ENCODE measurements at regions not wholly inside any gene's neighbourhood (a gene's known extent, or its start where the extent isn't known, plus 50 kb on each side); places are given as distances from the start of the nearest gene placed in this dataset.

DNA sequence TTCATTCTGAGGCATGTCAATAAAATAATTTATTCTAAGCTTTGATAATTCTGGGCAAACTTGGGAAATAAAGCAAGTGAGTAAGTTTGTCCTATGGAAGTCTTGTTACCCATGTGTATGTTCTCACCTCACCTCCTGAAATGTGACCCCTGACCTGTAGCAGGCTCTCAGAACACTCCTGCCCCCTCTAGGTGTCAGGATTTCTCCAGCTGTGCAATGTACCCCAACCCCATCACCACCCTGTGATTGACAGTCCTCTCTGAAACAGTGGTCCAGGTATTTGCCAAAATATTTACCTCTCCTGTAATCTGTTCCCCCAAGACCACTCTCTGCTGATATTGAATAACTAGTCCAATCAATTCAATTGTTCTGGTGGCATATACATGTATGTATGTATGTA is 122.6 kb upstream of the PTER start:
- no peak overlapping the region for H3K27ac ChIP-seq (replicated peaks)
- DNase-seq (ENCODE audit: low read depth in 1 of 2, low spot score in 1 of 2), result no peak
- TF ChIP-seq GABPA (IDR thresholded peaks at IDR 0.05; ENCODE audit: low read depth) (no peak), POLR2AphosphoS5 (IDR thresholded peaks at IDR 0.05; ENCODE audit: low read depth) (no peak), SPI1 (IDR thresholded peaks at IDR 0.05; ENCODE audit: borderline replicate concordance, low read depth) (no peak)
- TF ChIP-seq, protein P1, sequence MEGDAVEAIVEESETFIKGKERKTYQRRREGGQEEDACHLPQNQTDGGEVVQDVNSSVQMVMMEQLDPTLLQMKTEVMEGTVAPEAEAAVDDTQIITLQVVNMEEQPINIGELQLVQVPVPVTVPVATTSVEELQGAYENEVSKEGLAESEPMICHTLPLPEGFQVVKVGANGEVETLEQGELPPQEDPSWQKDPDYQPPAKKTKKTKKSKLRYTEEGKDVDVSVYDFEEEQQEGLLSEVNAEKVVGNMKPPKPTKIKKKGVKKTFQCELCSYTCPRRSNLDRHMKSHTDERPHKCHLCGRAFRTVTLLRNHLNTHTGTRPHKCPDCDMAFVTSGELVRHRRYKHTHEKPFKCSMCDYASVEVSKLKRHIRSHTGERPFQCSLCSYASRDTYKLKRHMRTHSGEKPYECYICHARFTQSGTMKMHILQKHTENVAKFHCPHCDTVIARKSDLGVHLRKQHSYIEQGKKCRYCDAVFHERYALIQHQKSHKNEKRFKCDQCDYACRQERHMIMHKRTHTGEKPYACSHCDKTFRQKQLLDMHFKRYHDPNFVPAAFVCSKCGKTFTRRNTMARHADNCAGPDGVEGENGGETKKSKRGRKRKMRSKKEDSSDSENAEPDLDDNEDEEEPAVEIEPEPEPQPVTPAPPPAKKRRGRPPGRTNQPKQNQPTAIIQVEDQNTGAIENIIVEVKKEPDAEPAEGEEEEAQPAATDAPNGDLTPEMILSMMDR (IDR thresholded peaks at IDR 0.05; ENCODE audit: insufficient read depth, low read length), result no peak
- TF ChIP-seq, protein P2, sequence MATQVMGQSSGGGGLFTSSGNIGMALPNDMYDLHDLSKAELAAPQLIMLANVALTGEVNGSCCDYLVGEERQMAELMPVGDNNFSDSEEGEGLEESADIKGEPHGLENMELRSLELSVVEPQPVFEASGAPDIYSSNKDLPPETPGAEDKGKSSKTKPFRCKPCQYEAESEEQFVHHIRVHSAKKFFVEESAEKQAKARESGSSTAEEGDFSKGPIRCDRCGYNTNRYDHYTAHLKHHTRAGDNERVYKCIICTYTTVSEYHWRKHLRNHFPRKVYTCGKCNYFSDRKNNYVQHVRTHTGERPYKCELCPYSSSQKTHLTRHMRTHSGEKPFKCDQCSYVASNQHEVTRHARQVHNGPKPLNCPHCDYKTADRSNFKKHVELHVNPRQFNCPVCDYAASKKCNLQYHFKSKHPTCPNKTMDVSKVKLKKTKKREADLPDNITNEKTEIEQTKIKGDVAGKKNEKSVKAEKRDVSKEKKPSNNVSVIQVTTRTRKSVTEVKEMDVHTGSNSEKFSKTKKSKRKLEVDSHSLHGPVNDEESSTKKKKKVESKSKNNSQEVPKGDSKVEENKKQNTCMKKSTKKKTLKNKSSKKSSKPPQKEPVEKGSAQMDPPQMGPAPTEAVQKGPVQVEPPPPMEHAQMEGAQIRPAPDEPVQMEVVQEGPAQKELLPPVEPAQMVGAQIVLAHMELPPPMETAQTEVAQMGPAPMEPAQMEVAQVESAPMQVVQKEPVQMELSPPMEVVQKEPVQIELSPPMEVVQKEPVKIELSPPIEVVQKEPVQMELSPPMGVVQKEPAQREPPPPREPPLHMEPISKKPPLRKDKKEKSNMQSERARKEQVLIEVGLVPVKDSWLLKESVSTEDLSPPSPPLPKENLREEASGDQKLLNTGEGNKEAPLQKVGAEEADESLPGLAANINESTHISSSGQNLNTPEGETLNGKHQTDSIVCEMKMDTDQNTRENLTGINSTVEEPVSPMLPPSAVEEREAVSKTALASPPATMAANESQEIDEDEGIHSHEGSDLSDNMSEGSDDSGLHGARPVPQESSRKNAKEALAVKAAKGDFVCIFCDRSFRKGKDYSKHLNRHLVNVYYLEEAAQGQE (IDR thresholded peaks at IDR 0.05; ENCODE audit: insufficient replicate concordance, low read depth), result no peak
- no peaks in the 10 kb centered on the region for H3K27me3 ChIP-seq (ENCODE audit: insufficient read depth, poor library complexity, severe bottlenecking)
- no peak overlapping the region for H3K4me3 ChIP-seq (replicated peaks; ENCODE audit: insufficient read depth, low read length)

DNA sequence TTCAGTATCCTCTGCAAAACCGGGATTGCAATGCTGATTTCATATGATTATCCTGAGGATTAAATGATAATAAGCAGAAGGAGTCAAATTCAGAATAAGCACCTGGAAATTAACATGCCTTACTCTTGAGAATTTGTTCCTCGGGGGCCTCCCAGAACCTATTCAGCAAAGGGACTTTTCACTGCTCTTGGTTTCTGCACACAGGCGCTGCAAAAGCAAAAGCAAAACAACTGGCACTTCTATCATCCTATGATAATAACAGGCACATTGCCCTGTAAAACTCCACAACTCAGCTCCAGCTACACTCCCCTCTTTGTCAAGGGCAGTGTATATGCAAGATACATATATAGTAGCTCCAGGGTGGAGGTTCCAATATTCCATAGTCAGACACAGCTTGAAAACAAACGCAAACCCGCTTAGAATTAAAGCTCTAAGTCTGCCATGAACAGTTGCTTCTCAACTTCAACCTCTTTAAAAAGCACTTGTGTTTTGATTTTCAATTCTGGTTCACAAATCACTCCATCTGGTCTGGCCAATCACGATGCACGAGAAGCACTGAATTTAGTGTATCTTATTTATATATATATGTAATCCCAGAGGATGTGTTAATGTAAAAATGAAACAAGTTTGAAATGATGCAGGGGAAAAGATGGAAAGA is 119.9 kb upstream of the PTER start:
- DNase-seq (ENCODE audit: low read depth in 1 of 2, low spot score in 1 of 2), result no peak
- Histone ChIP-seq H3K27ac (replicated peaks) (no peak overlapping the region), H3K27me3 (ENCODE audit: insufficient read depth, poor library complexity, severe bottlenecking) (no peaks in the 10 kb centered on the region), H3K4me3 (replicated peaks; ENCODE audit: insufficient read depth, low read length) (no peak overlapping the region)
- TF ChIP-seq SPI1 (IDR thresholded peaks at IDR 0.05; ENCODE audit: borderline replicate concordance, low read depth) (no peak), GABPA (IDR thresholded peaks at IDR 0.05; ENCODE audit: low read depth) (no peak), POLR2AphosphoS5 (IDR thresholded peaks at IDR 0.05; ENCODE audit: low read depth) (no peak)
- TF ChIP-seq, protein P1 (IDR thresholded peaks at IDR 0.05; ENCODE audit: insufficient read depth, low read length), result no peak

DNA sequence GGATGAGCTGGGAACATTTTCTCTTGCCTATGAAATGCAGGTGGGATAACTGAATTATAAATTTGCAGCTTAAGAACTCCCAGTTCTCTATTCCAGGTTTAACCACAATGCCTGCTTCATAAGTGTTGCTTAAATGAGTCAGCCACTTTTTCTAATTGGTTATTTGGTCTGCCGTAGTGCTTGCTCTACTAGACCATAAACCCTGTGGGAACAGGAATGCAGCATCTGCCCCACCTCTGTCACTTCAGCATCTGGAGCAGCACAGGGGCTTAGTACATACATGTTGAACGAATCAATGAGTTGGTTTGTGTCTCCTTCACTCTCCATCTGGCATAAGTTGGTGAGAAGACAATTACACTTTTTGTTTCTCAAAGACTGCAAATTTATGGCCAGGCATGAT is 95.2 kb upstream of the PTER start:
- no peak overlapping the region for H3K4me3 ChIP-seq (replicated peaks; ENCODE audit: insufficient read depth, low read length)
- no peak for DNase-seq (ENCODE audit: low read depth in 1 of 2, low spot score in 1 of 2)
- no peak overlapping the region for H3K27ac ChIP-seq (replicated peaks)
- TF ChIP-seq, protein P2 (IDR thresholded peaks at IDR 0.05; ENCODE audit: insufficient replicate concordance, low read depth), result no peak
- TF ChIP-seq SPI1 (IDR thresholded peaks at IDR 0.05; ENCODE audit: borderline replicate concordance, low read depth) (no peak), GABPA (IDR thresholded peaks at IDR 0.05; ENCODE audit: low read depth) (no peak), POLR2AphosphoS5 (IDR thresholded peaks at IDR 0.05; ENCODE audit: low read depth) (no peak)
- TF ChIP-seq, protein P1 (IDR thresholded peaks at IDR 0.05; ENCODE audit: insufficient read depth, low read length), result no peak
- H3K27me3 ChIP-seq (ENCODE audit: insufficient read depth, poor library complexity, severe bottlenecking), result no peaks in the 10 kb centered on the region

DNA sequence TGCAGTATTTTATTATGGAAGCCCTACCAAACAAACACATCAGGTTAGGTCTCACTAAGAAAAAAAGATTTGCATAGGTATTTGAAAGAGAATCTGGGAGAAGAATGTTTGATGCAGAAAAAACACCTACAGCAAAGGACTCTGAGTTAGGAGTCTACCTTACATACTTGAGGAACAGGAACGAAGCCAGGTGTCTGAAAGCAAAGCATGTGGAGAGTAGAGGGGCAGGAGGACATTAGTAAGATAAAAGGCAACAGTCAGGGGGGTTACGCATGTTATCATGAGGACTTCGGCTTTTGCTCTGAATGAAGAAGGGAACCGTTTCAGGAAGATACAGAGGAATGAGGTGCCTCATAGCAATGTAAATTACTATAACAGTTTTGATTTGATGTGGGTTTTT is 87.9 kb upstream of the PTER start:
- TF ChIP-seq, protein P1 (IDR thresholded peaks at IDR 0.05; ENCODE audit: insufficient read depth, low read length), result no peak
- TF ChIP-seq, protein P2 (IDR thresholded peaks at IDR 0.05; ENCODE audit: insufficient replicate concordance, low read depth), result no peak
- no peak for TF ChIP-seq SPI1 (IDR thresholded peaks at IDR 0.05; ENCODE audit: borderline replicate concordance, low read depth)
- no peak for TF ChIP-seq GABPA (IDR thresholded peaks at IDR 0.05; ENCODE audit: low read depth)
- no peak for TF ChIP-seq POLR2AphosphoS5 (IDR thresholded peaks at IDR 0.05; ENCODE audit: low read depth)
- H3K4me3 ChIP-seq (replicated peaks; ENCODE audit: insufficient read depth, low read length), result no peak overlapping the region
- no peak overlapping the region for H3K27ac ChIP-seq (replicated peaks)
- H3K27me3 ChIP-seq (ENCODE audit: insufficient read depth, poor library complexity, severe bottlenecking), result no peaks in the 10 kb centered on the region
- DNase-seq (ENCODE audit: low read depth in 1 of 2, low spot score in 1 of 2), result no peak
